GM12878 (cell line): ENCODE measurements at regions not wholly inside any gene's neighbourhood (a gene's known extent, or its start where the extent isn't known, plus 50 kb on each side); places are given as distances from the start of the nearest gene placed in this dataset.

Experiments used
- BRCA1 ChIP-seq: IDR thresholded peaks from 2 replicates; pipeline ENCODE4 v1.6.1; 2011; ENCODE audit warnings: low read depth, low read length, improper control_type of control experiment
- EP300 ChIP-seq, 2 experiments: fragments of 150-350 bp in 1 of 2; IDR thresholded peaks; 2 replicates each; pipeline ENCODE4 v1.6.1; 2011 to 2012; ENCODE audit warnings: low read depth in 2 of 2, low read length in 2 of 2, borderline replicate concordance in 1 of 2, improper control_type of control experiment in 1 of 2, inconsistent platforms in 1 of 2; ENCODE audit not compliant: control insufficient read depth in 1 of 2
- EZH2 ChIP-seq: IDR thresholded peaks from 2 replicates; pipeline ENCODE4 v1.6.1; 2012; ENCODE audit warnings: low read depth, mild to moderate bottlenecking, control low read depth, inconsistent platforms, low read length, borderline replicate concordance; ENCODE audit not compliant: control insufficient read depth
- JUNB ChIP-seq: IDR thresholded peaks from 2 replicates; pipeline ENCODE4 v1.6.1; 2016; ENCODE audit warnings: antibody characterized with exemption, mild to moderate bottlenecking
- POLR2A ChIP-seq: IDR thresholded peaks from 2 replicates; pipeline ENCODE4 v1.6.1; 2011; ENCODE audit warnings: low read depth, mild to moderate bottlenecking, low read length
- RFX5 ChIP-seq: IDR thresholded peaks from 2 replicates; pipeline ENCODE4 v1.6.1; 2011; ENCODE audit warnings: low read depth, low read length, improper control_type of control experiment
- SP1 ChIP-seq: IDR thresholded peaks from one replicate; pipeline ENCODE4 v1.6.1; 2011; ENCODE audit warnings: low read depth, low read length
- SREBF2 ChIP-seq: IDR thresholded peaks from 2 replicates; pipeline ENCODE4 v1.6.1; 2012; ENCODE audit warnings: mild to moderate bottlenecking, low read length
- YY1 ChIP-seq: IDR thresholded peaks from 2 replicates; pipeline ENCODE4 v1.6.1; 2011; ENCODE audit warnings: low read depth, mild to moderate bottlenecking, low read length
- TF ChIP-seq, protein P1 (sequence below), 3 experiments: IDR thresholded peaks in 2 of 3; conservative IDR thresholded peaks in 1 of 3; 2 replicates each; pipeline ENCODE4 v1.5.1; 2011; ENCODE audit warnings: low read depth in 3 of 3, low read length in 3 of 3, mild to moderate bottlenecking in 3 of 3, control low read depth in 2 of 3, moderate library complexity in 2 of 3, inconsistent platforms in 1 of 3, mixed read lengths in 1 of 3; ENCODE audit not compliant: control insufficient read depth in 2 of 3, insufficient read depth in 1 of 3; ENCODE audit errors: extremely low read depth in 1 of 3
- TF ChIP-seq, protein P2 (sequence below): fragments of 450-650 bp; IDR thresholded peaks from 2 replicates; pipeline ENCODE4 v1.6.1; 2017; ENCODE audit warnings: mild to moderate bottlenecking
- TF ChIP-seq, protein P3 (sequence below): IDR thresholded peaks from 2 replicates; pipeline ENCODE4 v1.6.1; 2012; ENCODE audit warnings: mild to moderate bottlenecking, low read depth, low read length

DNA sequence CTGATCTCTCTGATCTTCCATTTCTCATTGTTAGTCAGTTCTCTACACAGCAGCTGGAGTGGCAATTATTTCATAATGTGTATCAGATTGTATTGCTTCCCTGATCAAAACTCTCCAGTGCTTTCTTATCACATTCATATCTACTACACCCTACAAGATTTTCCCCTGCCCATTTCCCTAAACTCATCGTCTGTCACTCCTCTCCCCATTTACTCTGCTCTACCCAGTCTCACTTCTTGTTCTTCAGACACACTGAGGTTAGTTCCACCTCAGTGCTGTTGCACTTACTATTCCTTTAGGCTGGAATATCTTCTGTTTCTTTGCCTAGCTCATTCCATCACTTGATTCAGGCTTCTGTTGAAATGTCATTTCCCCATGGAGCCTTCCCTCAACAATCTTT lies 197.1 kb downstream of the SATB1 start:
- TF ChIP-seq EP300 (IDR thresholded peaks at IDR 0.05; ENCODE audit: borderline replicate concordance in 1 of 2, control insufficient read depth in 1 of 2, low read depth in 2 of 2, low read length in 2 of 2) = no peak
- TF ChIP-seq, protein P1, sequence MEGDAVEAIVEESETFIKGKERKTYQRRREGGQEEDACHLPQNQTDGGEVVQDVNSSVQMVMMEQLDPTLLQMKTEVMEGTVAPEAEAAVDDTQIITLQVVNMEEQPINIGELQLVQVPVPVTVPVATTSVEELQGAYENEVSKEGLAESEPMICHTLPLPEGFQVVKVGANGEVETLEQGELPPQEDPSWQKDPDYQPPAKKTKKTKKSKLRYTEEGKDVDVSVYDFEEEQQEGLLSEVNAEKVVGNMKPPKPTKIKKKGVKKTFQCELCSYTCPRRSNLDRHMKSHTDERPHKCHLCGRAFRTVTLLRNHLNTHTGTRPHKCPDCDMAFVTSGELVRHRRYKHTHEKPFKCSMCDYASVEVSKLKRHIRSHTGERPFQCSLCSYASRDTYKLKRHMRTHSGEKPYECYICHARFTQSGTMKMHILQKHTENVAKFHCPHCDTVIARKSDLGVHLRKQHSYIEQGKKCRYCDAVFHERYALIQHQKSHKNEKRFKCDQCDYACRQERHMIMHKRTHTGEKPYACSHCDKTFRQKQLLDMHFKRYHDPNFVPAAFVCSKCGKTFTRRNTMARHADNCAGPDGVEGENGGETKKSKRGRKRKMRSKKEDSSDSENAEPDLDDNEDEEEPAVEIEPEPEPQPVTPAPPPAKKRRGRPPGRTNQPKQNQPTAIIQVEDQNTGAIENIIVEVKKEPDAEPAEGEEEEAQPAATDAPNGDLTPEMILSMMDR (IDR thresholded peaks at IDR 0.05 in 2 of 3, conservative IDR thresholded peaks at IDR 0.05 in 1 of 3; ENCODE audit: control insufficient read depth in 2 of 3, extremely low read depth in 1 of 3, insufficient read depth in 1 of 3, low read depth in 3 of 3, low read length in 3 of 3) = no peak
- TF ChIP-seq RFX5 = no peak
- TF ChIP-seq, protein P2, sequence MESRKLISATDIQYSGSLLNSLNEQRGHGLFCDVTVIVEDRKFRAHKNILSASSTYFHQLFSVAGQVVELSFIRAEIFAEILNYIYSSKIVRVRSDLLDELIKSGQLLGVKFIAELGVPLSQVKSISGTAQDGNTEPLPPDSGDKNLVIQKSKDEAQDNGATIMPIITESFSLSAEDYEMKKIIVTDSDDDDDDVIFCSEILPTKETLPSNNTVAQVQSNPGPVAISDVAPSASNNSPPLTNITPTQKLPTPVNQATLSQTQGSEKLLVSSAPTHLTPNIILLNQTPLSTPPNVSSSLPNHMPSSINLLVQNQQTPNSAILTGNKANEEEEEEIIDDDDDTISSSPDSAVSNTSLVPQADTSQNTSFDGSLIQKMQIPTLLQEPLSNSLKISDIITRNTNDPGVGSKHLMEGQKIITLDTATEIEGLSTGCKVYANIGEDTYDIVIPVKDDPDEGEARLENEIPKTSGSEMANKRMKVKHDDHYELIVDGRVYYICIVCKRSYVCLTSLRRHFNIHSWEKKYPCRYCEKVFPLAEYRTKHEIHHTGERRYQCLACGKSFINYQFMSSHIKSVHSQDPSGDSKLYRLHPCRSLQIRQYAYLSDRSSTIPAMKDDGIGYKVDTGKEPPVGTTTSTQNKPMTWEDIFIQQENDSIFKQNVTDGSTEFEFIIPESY = no peak
- TF ChIP-seq EZH2 = no peak
- TF ChIP-seq SREBF2 = no peak
- no peak for TF ChIP-seq JUNB
- no peak for TF ChIP-seq POLR2A
- no peak for TF ChIP-seq YY1
- TF ChIP-seq BRCA1 = no peak
- TF ChIP-seq SP1 = no peak
- TF ChIP-seq, protein P3, sequence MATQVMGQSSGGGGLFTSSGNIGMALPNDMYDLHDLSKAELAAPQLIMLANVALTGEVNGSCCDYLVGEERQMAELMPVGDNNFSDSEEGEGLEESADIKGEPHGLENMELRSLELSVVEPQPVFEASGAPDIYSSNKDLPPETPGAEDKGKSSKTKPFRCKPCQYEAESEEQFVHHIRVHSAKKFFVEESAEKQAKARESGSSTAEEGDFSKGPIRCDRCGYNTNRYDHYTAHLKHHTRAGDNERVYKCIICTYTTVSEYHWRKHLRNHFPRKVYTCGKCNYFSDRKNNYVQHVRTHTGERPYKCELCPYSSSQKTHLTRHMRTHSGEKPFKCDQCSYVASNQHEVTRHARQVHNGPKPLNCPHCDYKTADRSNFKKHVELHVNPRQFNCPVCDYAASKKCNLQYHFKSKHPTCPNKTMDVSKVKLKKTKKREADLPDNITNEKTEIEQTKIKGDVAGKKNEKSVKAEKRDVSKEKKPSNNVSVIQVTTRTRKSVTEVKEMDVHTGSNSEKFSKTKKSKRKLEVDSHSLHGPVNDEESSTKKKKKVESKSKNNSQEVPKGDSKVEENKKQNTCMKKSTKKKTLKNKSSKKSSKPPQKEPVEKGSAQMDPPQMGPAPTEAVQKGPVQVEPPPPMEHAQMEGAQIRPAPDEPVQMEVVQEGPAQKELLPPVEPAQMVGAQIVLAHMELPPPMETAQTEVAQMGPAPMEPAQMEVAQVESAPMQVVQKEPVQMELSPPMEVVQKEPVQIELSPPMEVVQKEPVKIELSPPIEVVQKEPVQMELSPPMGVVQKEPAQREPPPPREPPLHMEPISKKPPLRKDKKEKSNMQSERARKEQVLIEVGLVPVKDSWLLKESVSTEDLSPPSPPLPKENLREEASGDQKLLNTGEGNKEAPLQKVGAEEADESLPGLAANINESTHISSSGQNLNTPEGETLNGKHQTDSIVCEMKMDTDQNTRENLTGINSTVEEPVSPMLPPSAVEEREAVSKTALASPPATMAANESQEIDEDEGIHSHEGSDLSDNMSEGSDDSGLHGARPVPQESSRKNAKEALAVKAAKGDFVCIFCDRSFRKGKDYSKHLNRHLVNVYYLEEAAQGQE = no peak
